B cell (primary cell): ENCODE measurements at regions not wholly inside any gene's neighbourhood (a gene's known extent, or its start where the extent isn't known, plus 50 kb on each side); places are given as distances from the start of the nearest gene placed in this dataset.

Source experiments
- ATAC-seq: fragments of 200-7000 bp; cut with Tn5 transposase; one replicate; pipeline ENCODE4 v1.10.0; 2021; ENCODE audit warnings: low read depth, mild to moderate bottlenecking, moderate number of reproducible peaks, moderate library complexity
- CTCF ChIA-PET: fragments of 350-600 bp; sonication (Branson Sonifier 250); formaldehyde crosslinking; loops from one replicate; lab custom pipeline; 2021; ENCODE audit warnings: antibody characterized with exemption, inconsistent platforms; lab: Charles Lee
- POLR2A ChIA-PET: fragments of 350-600 bp; sonication (Branson Sonifier 250); formaldehyde crosslinking; loops from one replicate; lab custom pipeline; 2021; ENCODE audit warnings: antibody characterized with exemption; lab: Charles Lee
- DNase-seq: peaks from one replicate; pipeline ENCODE4 v3.0.0; 2013
- H2AFZ ChIP-seq: 2 replicates; pipeline ENCODE4 v1.6.1; 2012; ENCODE audit warnings: mild to moderate bottlenecking, low read depth, low read length; ENCODE audit not compliant: insufficient read depth, poor library complexity, severe bottlenecking
- H3K27ac ChIP-seq, 2 donors: 1 replicate in 1 of 2; 2 replicates in 1 of 2; pipeline ENCODE4 v1.5.1; 2012 to 2013; ENCODE audit warnings: low read length in 2 of 2, mild to moderate bottlenecking in 2 of 2, moderate library complexity in 1 of 2
- H3K27me3 ChIP-seq, 4 experiments: fragments of 200-600 bp in 1 of 4; sonication (generic) in 1 of 4; replicated peaks in 1 of 4; 1 replicate in 2 of 4; 2 replicates in 2 of 4; pipeline versions ENCODE4 v1.6.1 to v1.7.0; 2013 to 2016; ENCODE audit warnings: low read length in 3 of 4, mild to moderate bottlenecking in 2 of 4, mixed read lengths in 1 of 4, moderate library complexity in 1 of 4; ENCODE audit not compliant: insufficient read depth in 4 of 4, control insufficient read depth in 3 of 4; ENCODE audit errors: control extremely low read depth in 1 of 4
- H3K36me3 ChIP-seq, 2 experiments: replicated peaks in 1 of 2; 1 replicate in 1 of 2; 2 replicates in 1 of 2; pipeline versions ENCODE4 v1.6.1 to v1.7.1; 2013; ENCODE audit warnings: low read length in 1 of 2; ENCODE audit not compliant: insufficient read depth in 2 of 2, control insufficient read depth in 1 of 2; ENCODE audit errors: control extremely low read depth in 1 of 2, extremely low read depth in 1 of 2
- H3K4me1 ChIP-seq, 2 donors: fragments of 200-600 bp in 1 of 2; sonication (generic) in 1 of 2; 1 replicate in 1 of 2; 2 replicates in 1 of 2; pipeline versions ENCODE4 v1.5.1 to v1.6.1; 2013 to 2017; ENCODE audit warnings: low read length in 2 of 2; ENCODE audit not compliant: control insufficient read depth in 2 of 2, insufficient read depth in 2 of 2
- H3K4me2 ChIP-seq: replicated peaks from 2 replicates; pipeline ENCODE3; 2012; ENCODE audit warnings: mild to moderate bottlenecking, low read depth, low read length; ENCODE audit not compliant: poor library complexity, severe bottlenecking
- H3K4me3 ChIP-seq, 5 experiments: fragments of 200-600 bp in 1 of 5; sonication (generic) in 1 of 5; 1 replicate in 3 of 5; 2 replicates in 2 of 5; pipeline versions ENCODE4 v1.5.1 to v1.7.0; 2011 to 2016; ENCODE audit warnings: low read length in 4 of 5, mild to moderate bottlenecking in 4 of 5, low read depth in 2 of 5, control low read depth in 1 of 5, moderate library complexity in 1 of 5; ENCODE audit not compliant: insufficient read depth in 1 of 5; ENCODE audit errors: control extremely low read depth in 1 of 5, extremely low read depth in 1 of 5
- H3K79me2 ChIP-seq: fragments of 200-600 bp; sonication (generic); one replicate; pipeline ENCODE4 v1.6.0; 2016; ENCODE audit warnings: low read length; ENCODE audit not compliant: control insufficient read depth, insufficient read depth
- H3K9ac ChIP-seq: fragments of 200-600 bp; sonication (generic); 2 replicates; pipeline ENCODE4 v1.6.1; 2017; ENCODE audit warnings: mild to moderate bottlenecking, low read length, moderate library complexity
- H3K9me3 ChIP-seq, 3 donors: one replicate each; pipeline versions ENCODE4 v1.6.1 to v1.7.1; 2013; ENCODE audit warnings: low read length in 2 of 3; ENCODE audit not compliant: control insufficient read depth in 2 of 3, insufficient read depth in 1 of 3; ENCODE audit errors: control extremely low read depth in 1 of 3
- H4K20me1 ChIP-seq: 2 replicates; pipeline ENCODE4 v1.6.0; 2012; ENCODE audit warnings: mild to moderate bottlenecking, low read length; ENCODE audit not compliant: insufficient read depth, control insufficient read depth, poor library complexity, severe bottlenecking
- H3K27ac Mint-ChIP-seq: one replicate; pipeline ENCODE4 v1.8.0; 2021; ENCODE audit warnings: mixed read lengths
- H3K27me3 Mint-ChIP-seq: one replicate; pipeline ENCODE4 v1.8.0; 2021; ENCODE audit warnings: mixed read lengths
- H3K4me1 Mint-ChIP-seq: one replicate; pipeline ENCODE4 v1.8.0; 2021; ENCODE audit warnings: mixed read lengths
- H3K4me3 Mint-ChIP-seq: one replicate; pipeline ENCODE4 v1.8.0; 2021; ENCODE audit warnings: mixed read lengths
- H3K9me3 Mint-ChIP-seq: one replicate; pipeline ENCODE4 v1.8.0; 2022; ENCODE audit warnings: mixed read lengths; ENCODE audit not compliant: insufficient read depth
- EZH2 ChIP-seq: IDR thresholded peaks from 2 replicates; pipeline ENCODE4 v1.6.1; 2012; ENCODE audit warnings: borderline replicate concordance, low read depth, mild to moderate bottlenecking, moderate library complexity, low read length; ENCODE audit not compliant: insufficient read depth, poor library complexity, severe bottlenecking
- WGBS: methylation state at CpG from one replicate; pipeline ENCODE4 v1.1.5; 2013; ENCODE audit warnings: missing lambda C conversion rate; ENCODE audit not compliant: insufficient coverage; 5-methylcytosine and 5-hydroxymethylcytosine counted together
- intact Hi-C: fragments of 100-400 bp; cut with micrococcal nuclease; formaldehyde crosslinking; loops from one replicate; pipeline ENCODE4 v1.10.0; 2022
- TF ChIP-seq, protein P1 (sequence below): fragments of 200-600 bp; IDR thresholded peaks from one replicate; pipeline ENCODE4 v1.8.0; 2022; ENCODE audit warnings: antibody characterized with exemption, mild to moderate bottlenecking

DNA sequence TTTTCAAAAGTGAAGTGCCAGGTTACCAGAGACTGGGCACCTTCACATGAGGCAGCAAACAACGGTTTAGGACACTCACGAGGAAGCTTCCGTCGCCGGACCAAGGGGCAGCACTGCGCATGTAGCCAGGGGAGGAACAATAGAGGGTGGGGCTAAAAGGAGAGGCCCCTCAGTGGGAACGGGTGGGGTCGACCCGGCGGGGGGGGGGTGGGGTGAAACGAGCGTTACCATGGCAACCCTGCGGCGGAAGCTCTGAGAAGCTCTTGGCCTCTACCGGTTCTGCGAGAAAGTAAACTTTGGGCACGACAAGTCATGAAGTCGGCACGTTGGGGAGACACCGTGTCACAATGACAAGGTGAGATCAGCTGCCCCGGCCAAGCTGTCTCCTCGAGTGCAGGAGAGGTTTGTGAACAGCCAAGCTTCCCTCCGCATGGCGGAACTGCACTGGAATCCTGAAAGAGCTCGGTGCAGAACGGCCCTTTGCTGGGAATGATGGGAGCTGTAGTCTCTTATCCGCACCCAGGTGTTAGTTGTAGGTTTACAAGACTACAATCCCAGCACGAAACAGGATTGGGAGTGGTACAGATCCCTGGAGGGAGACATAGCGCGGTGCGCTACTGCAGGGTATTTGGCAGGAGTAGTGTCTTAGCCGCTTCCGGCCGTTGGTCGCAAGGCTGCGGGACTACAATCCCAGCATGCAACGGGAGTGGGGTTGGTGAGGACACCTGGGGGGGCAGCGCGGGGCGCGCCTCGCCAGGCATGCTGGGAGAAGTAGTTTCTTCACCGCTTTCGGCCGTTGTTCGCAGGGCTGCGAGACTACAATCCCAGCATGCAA is 72.8 kb upstream of the ZNF722 start:
- H4K20me1 ChIP-seq = no peaks in the 10 kb centered on the region
- CTCF ChIA-PET = interaction anchor here (2.0 kb wide), 1 partner anchor 25 kb away, joined by 10 read pairs; no protein-coding TSS in a partner anchor
- Mint-ChIP-seq H3K4me3 (peak overlapping the region; percentile 93), H3K9me3 (no peaks in the 10 kb centered on the region), H3K4me1 (peaks cover 3% of the 10 kb centered on the region), H3K27me3 (no peaks in the 10 kb centered on the region), H3K27ac (peak overlapping the region; percentile 96)
- ATAC-seq = peak; percentile 89
- TF ChIP-seq, protein P1, sequence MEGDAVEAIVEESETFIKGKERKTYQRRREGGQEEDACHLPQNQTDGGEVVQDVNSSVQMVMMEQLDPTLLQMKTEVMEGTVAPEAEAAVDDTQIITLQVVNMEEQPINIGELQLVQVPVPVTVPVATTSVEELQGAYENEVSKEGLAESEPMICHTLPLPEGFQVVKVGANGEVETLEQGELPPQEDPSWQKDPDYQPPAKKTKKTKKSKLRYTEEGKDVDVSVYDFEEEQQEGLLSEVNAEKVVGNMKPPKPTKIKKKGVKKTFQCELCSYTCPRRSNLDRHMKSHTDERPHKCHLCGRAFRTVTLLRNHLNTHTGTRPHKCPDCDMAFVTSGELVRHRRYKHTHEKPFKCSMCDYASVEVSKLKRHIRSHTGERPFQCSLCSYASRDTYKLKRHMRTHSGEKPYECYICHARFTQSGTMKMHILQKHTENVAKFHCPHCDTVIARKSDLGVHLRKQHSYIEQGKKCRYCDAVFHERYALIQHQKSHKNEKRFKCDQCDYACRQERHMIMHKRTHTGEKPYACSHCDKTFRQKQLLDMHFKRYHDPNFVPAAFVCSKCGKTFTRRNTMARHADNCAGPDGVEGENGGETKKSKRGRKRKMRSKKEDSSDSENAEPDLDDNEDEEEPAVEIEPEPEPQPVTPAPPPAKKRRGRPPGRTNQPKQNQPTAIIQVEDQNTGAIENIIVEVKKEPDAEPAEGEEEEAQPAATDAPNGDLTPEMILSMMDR = no peak
- H3K27me3 ChIP-seq = no peaks in the 10 kb centered on the region
- H3K4me2 ChIP-seq = peak overlapping the region; percentile 78
- no peaks in the 10 kb centered on the region for H3K36me3 ChIP-seq
- WGBS = 13% methylated on average over 47 of the region's 47 CpGs
- peak overlapping the region; percentile 83 for H3K9ac ChIP-seq
- peak overlapping the region; percentile 55 to 87 (median 71) for H3K4me3 ChIP-seq
- H3K79me2 ChIP-seq = no peaks in the 10 kb centered on the region
- peak; percentile 96 for DNase-seq
- intact Hi-C loops = loop anchor here (2.0 to 5.0 kb wide), 3 partner anchors 633 to 1446 kb away; partner anchors contain the start of genes ERV3-1 and ZNF92
- H3K9me3 ChIP-seq = peaks cover 0 to 32% (median 0%) of the 10 kb centered on the region in 3 donors
- H2AFZ ChIP-seq = peak overlapping the region; percentile 96
- H3K4me1 ChIP-seq = peaks cover 0 to 11% of the 10 kb centered on the region in 2 donors
- peak overlapping the region; percentile 84 to 85 for H3K27ac ChIP-seq
- POLR2A ChIA-PET = interaction anchor here (1.0 to 1.3 kb wide), 3 partner anchors 26 to 1081 kb away, joined by 3 to 8 read pairs (median 4); partner anchors contain the start of genes ERV3-1 and ZNF736

GRCh38 chr7:63927261-63927660 is 71.4 kb upstream of the ZNF722 start:
- no peaks in the 10 kb centered on the region for H4K20me1 ChIP-seq
- TF ChIP-seq, protein P1 = no peak
- TF ChIP-seq EZH2 = no peak
- no peak overlapping the region for H3K27ac Mint-ChIP-seq
- H3K4me1 Mint-ChIP-seq = peaks cover 3% of the 10 kb centered on the region
- H3K4me1 ChIP-seq = peaks cover 0 to 11% of the 10 kb centered on the region in 2 donors
- H3K4me3 Mint-ChIP-seq = peak overlapping the region; percentile 93
- no peaks in the 10 kb centered on the region for H3K27me3 ChIP-seq
- peak overlapping the region in 4 of 5 experiments; percentile 70 to 87 (median 76) for H3K4me3 ChIP-seq
- H3K9me3 ChIP-seq = peaks cover 0 to 46% (median 0%) of the 10 kb centered on the region in 3 donors
- ATAC-seq = no peak
- ChIA-PET CTCF (no interaction called here), POLR2A (no interaction called here)
- no peaks in the 10 kb centered on the region for H3K27me3 Mint-ChIP-seq
- peak; percentile 6 for DNase-seq
- H2AFZ ChIP-seq = peak overlapping the region; percentile 96
- intact Hi-C loops = loop anchor here (2.0 to 5.0 kb wide), 3 partner anchors 632 to 1445 kb away; partner anchors contain the start of genes ERV3-1 and ZNF92
- 92% methylated on average over 5 of the region's 5 CpGs for WGBS
- no peaks in the 10 kb centered on the region for H3K36me3 ChIP-seq
- no peaks in the 10 kb centered on the region for H3K79me2 ChIP-seq
- H3K27ac ChIP-seq = no peak overlapping the region
- H3K9me3 Mint-ChIP-seq = no peaks in the 10 kb centered on the region
- H3K4me2 ChIP-seq = peak overlapping the region; percentile 78
- peak overlapping the region; percentile 83 for H3K9ac ChIP-seq
